ENCODE measurements at regions not wholly inside any gene's neighbourhood (a gene's known extent, or its start where the extent isn't known, plus 50 kb on each side); places are given as distances from the start of the nearest gene placed in this dataset.

- TF ChIP-seq CTCF (IDR thresholded peaks at IDR 0.05; ENCODE audit: insufficient read depth, low read depth, low read length) (no peak), EZH2 (IDR thresholded peaks at IDR 0.05; ENCODE audit: insufficient read depth, low read length) (no peak)
- FAIRE-seq = no peak
- H2AFZ ChIP-seq (ENCODE audit: low read depth, low read length) = no peak overlapping the region
- H3K36me3 ChIP-seq (ENCODE audit: insufficient read depth, low read length) = no peaks in the 10 kb centered on the region
- no peaks in the 10 kb centered on the region for H3K36me3 Mint-ChIP-seq (ENCODE audit: low read depth, unreplicated experiment)
- no peak overlapping the region for H3K9ac ChIP-seq (ENCODE audit: low read length)
- no peak overlapping the region for H3K4me3 Mint-ChIP-seq (ENCODE audit: unreplicated experiment)
- H3K27me3 Mint-ChIP-seq (ENCODE audit: low read depth, unreplicated experiment) = no peaks in the 10 kb centered on the region
- H3K4me1 Mint-ChIP-seq (ENCODE audit: low read depth, unreplicated experiment) = peaks cover 12% of the 10 kb centered on the region
- H3K27me3 ChIP-seq (ENCODE audit: insufficient read depth, low read length) = no peaks in the 10 kb centered on the region
- H3K4me3 ChIP-seq (ENCODE audit: insufficient read depth, low read depth, low read length) = no peak overlapping the region
- DNase-seq (ENCODE audit: low read depth) = no peak
- H4K20me1 ChIP-seq (ENCODE audit: insufficient read depth, low read length) = no peaks in the 10 kb centered on the region
- no peaks in the 10 kb centered on the region for H3K9me3 ChIP-seq (ENCODE audit: insufficient read depth, low read depth, low read length)
- no peak overlapping the region for H3K4me2 ChIP-seq (ENCODE audit: low read length)
- H3K27ac ChIP-seq (ENCODE audit: low read depth, low read length) = no peak overlapping the region
- no peaks in the 10 kb centered on the region for H3K79me2 ChIP-seq (ENCODE audit: insufficient read depth, low read length)
- no peaks in the 10 kb centered on the region for H3K4me1 ChIP-seq (ENCODE audit: insufficient read depth, low read length)
- peaks cover 3% of the 10 kb centered on the region for H3K9me3 Mint-ChIP-seq (ENCODE audit: unreplicated experiment)
- H3K27ac Mint-ChIP-seq (ENCODE audit: unreplicated experiment) = no peak overlapping the region
Measured at GRCh38 chr2:190771726-190772125, 108.9 kb upstream of the GLS start.

- H3K27me3 Mint-ChIP-seq (ENCODE audit: low read depth, unreplicated experiment) = no peaks in the 10 kb centered on the region
- peaks cover 8% of the 10 kb centered on the region for H3K4me1 Mint-ChIP-seq (ENCODE audit: low read depth, unreplicated experiment)
- H3K36me3 ChIP-seq (ENCODE audit: insufficient read depth, low read length) = no peaks in the 10 kb centered on the region
- H4K20me1 ChIP-seq (ENCODE audit: insufficient read depth, low read length) = no peaks in the 10 kb centered on the region
- no peaks in the 10 kb centered on the region for H3K4me1 ChIP-seq (ENCODE audit: insufficient read depth, low read length)
- peaks cover 7% of the 10 kb centered on the region for H3K9me3 Mint-ChIP-seq (ENCODE audit: unreplicated experiment)
- no peak overlapping the region for H3K27ac Mint-ChIP-seq (ENCODE audit: unreplicated experiment)
- TF ChIP-seq EZH2 (IDR thresholded peaks at IDR 0.05; ENCODE audit: insufficient read depth, low read length) (no peak), CTCF (IDR thresholded peaks at IDR 0.05; ENCODE audit: insufficient read depth, low read depth, low read length) (no peak)
- no peak overlapping the region for H2AFZ ChIP-seq (ENCODE audit: low read depth, low read length)
- no peak for DNase-seq (ENCODE audit: low read depth)
- no peak overlapping the region for H3K4me2 ChIP-seq (ENCODE audit: low read length)
- no peak overlapping the region for H3K27ac ChIP-seq (ENCODE audit: low read depth, low read length)
- no peak overlapping the region for H3K9ac ChIP-seq (ENCODE audit: low read length)
- H3K36me3 Mint-ChIP-seq (ENCODE audit: low read depth, unreplicated experiment) = no peaks in the 10 kb centered on the region
- H3K27me3 ChIP-seq (ENCODE audit: insufficient read depth, low read length) = peaks cover 4% of the 10 kb centered on the region
- H3K4me3 Mint-ChIP-seq (ENCODE audit: unreplicated experiment) = no peak overlapping the region
- H3K9me3 ChIP-seq (ENCODE audit: insufficient read depth, low read depth, low read length) = peaks cover 3% of the 10 kb centered on the region
- H3K79me2 ChIP-seq (ENCODE audit: insufficient read depth, low read length) = no peaks in the 10 kb centered on the region
- H3K4me3 ChIP-seq (ENCODE audit: insufficient read depth, low read depth, low read length) = no peak overlapping the region
- no peak for FAIRE-seq
Measured at GRCh38 chr2:190780594-190780993, 100.0 kb upstream of the GLS start.

- Mint-ChIP-seq H3K9me3 (ENCODE audit: unreplicated experiment) (peaks cover 7% of the 10 kb centered on the region), H3K36me3 (ENCODE audit: low read depth, unreplicated experiment) (no peaks in the 10 kb centered on the region), H3K4me3 (ENCODE audit: unreplicated experiment) (no peak overlapping the region), H3K4me1 (ENCODE audit: low read depth, unreplicated experiment) (peaks cover 16% of the 10 kb centered on the region), H3K27me3 (ENCODE audit: low read depth, unreplicated experiment) (no peaks in the 10 kb centered on the region), H3K27ac (ENCODE audit: unreplicated experiment) (no peak overlapping the region)
- DNase-seq (ENCODE audit: low read depth) (peak; percentile 29), FAIRE-seq (peak; percentile 43)
- H3K79me2 ChIP-seq (ENCODE audit: insufficient read depth, low read length) = no peaks in the 10 kb centered on the region
- no peak overlapping the region for H3K4me2 ChIP-seq (ENCODE audit: low read length)
- TF ChIP-seq CTCF (IDR thresholded peaks at IDR 0.05; ENCODE audit: insufficient read depth, low read depth, low read length) = peak; percentile 47
- TF ChIP-seq EZH2 (IDR thresholded peaks at IDR 0.05; ENCODE audit: insufficient read depth, low read length) = no peak
- H4K20me1 ChIP-seq (ENCODE audit: insufficient read depth, low read length) = no peaks in the 10 kb centered on the region
- H2AFZ ChIP-seq (ENCODE audit: low read depth, low read length) = no peak overlapping the region
- H3K36me3 ChIP-seq (ENCODE audit: insufficient read depth, low read length) = no peaks in the 10 kb centered on the region
- no peaks in the 10 kb centered on the region for H3K4me1 ChIP-seq (ENCODE audit: insufficient read depth, low read length)
- H3K9ac ChIP-seq (ENCODE audit: low read length) = no peak overlapping the region
- H3K27ac ChIP-seq (ENCODE audit: low read depth, low read length) = no peak overlapping the region
- H3K4me3 ChIP-seq (ENCODE audit: insufficient read depth, low read depth, low read length) = no peak overlapping the region
- peaks cover 3% of the 10 kb centered on the region for H3K9me3 ChIP-seq (ENCODE audit: insufficient read depth, low read depth, low read length)
- H3K27me3 ChIP-seq (ENCODE audit: insufficient read depth, low read length) = peaks cover 4% of the 10 kb centered on the region
Measured at GRCh38 chr2:190781604-190782198, 98.9 kb upstream of the GLS start.
